ENCODE measurements at regions not wholly inside any gene's neighbourhood (a gene's known extent, or its start where the extent isn't known, plus 50 kb on each side); places are given as distances from the start of the nearest gene placed in this dataset.
"Not testable (repeated sequence)": the region's sequence is repeated elsewhere in the genome, so short reads cannot be mapped to it uniquely, and the experiment has no call there.

GRCh38 chr22:47309946-47310345 is 547.5 kb downstream of the TBC1D22A start:
- DNase-seq (ENCODE audit: low read depth in 2 of 2), result no peak

GRCh38 chr22:47309476-47309875 is 547.0 kb downstream of the TBC1D22A start:
- DNase-seq (ENCODE audit: low read depth in 2 of 2), result no peak

GRCh38 chr22:47308886-47309285 is 546.4 kb downstream of the TBC1D22A start:
- no peak for DNase-seq (ENCODE audit: low read depth in 2 of 2)

GRCh38 chr22:47307822-47308221 is 545.4 kb downstream of the TBC1D22A start:
- no peak for DNase-seq (ENCODE audit: low read depth in 2 of 2)

GRCh38 chr22:47307326-47307725 is 544.9 kb downstream of the TBC1D22A start:
- DNase-seq (ENCODE audit: low read depth in 2 of 2), result no peak

- no peak for DNase-seq (ENCODE audit: low read depth in 2 of 2)
Observed at GRCh38 chr22:47304854-47305253, 542.4 kb downstream of the TBC1D22A start.

- no peak for DNase-seq (ENCODE audit: low read depth in 2 of 2)
Observed at GRCh38 chr22:47304191-47304831, 541.9 kb downstream of the TBC1D22A start.

- no peak for DNase-seq (ENCODE audit: low read depth in 2 of 2)
Observed at GRCh38 chr22:47303161-47303890, 540.9 kb downstream of the TBC1D22A start.

GRCh38 chr22:47302587-47302986 is 540.1 kb downstream of the TBC1D22A start:
- DNase-seq (ENCODE audit: low read depth in 2 of 2), result not testable (repeated sequence)

GRCh38 chr22:47301820-47302475 is 539.5 kb downstream of the TBC1D22A start:
- DNase-seq (ENCODE audit: low read depth in 2 of 2), result no peak

- DNase-seq (ENCODE audit: low read depth in 2 of 2), result no peak
Observed at GRCh38 chr22:47300698-47301405, 538.4 kb downstream of the TBC1D22A start.

- no peak for DNase-seq (ENCODE audit: low read depth in 2 of 2)
Observed at GRCh38 chr22:47299863-47300697, 537.6 kb downstream of the TBC1D22A start.

- DNase-seq (ENCODE audit: low read depth in 2 of 2), result no peak
Observed at GRCh38 chr22:47299211-47299862, 536.9 kb downstream of the TBC1D22A start.

- no peak for DNase-seq (ENCODE audit: low read depth in 2 of 2)
Observed at GRCh38 chr22:47298017-47298785, 535.8 kb downstream of the TBC1D22A start.

- no peak for DNase-seq (ENCODE audit: low read depth in 2 of 2)
Observed at GRCh38 chr22:47297261-47298016, 535.0 kb downstream of the TBC1D22A start.

GRCh38 chr22:47296405-47297260 is 534.2 kb downstream of the TBC1D22A start:
- no peak for DNase-seq (ENCODE audit: low read depth in 2 of 2)

GRCh38 chr22:47295982-47296381 is 533.5 kb downstream of the TBC1D22A start:
- DNase-seq (ENCODE audit: low read depth in 2 of 2), result no peak

- no peak for DNase-seq (ENCODE audit: low read depth in 2 of 2)
Observed at GRCh38 chr22:47295226-47295901, 532.9 kb downstream of the TBC1D22A start.
